Mucosa of stomach (tissue), 1 donor: ENCODE measurements at regions not wholly inside any gene's neighbourhood (a gene's known extent, or its start where the extent isn't known, plus 50 kb on each side); places are given as distances from the start of the nearest gene placed in this dataset.

Experiments used
- H3K27me3 ChIP-seq: one replicate; pipeline ENCODE4 v1.7.0; 2013; ENCODE audit warnings: mild to moderate bottlenecking, low read length; ENCODE audit not compliant: control insufficient read depth, insufficient read depth
- H3K36me3 ChIP-seq: one replicate; pipeline ENCODE4 v1.7.0; 2013; ENCODE audit warnings: low read length; ENCODE audit not compliant: control insufficient read depth, insufficient read depth
- H3K4me1 ChIP-seq: one replicate; pipeline ENCODE4 v1.7.0; 2013; ENCODE audit warnings: mild to moderate bottlenecking, low read length; ENCODE audit not compliant: control insufficient read depth, insufficient read depth
- H3K4me3 ChIP-seq: one replicate; pipeline ENCODE4 v1.7.0; 2013; ENCODE audit warnings: low read length
- H3K9ac ChIP-seq: one replicate; pipeline ENCODE4 v1.7.0; 2013; ENCODE audit warnings: mild to moderate bottlenecking, low read length, moderate library complexity
- H3K9me3 ChIP-seq: one replicate; pipeline ENCODE4 v1.7.0; 2013; ENCODE audit warnings: mild to moderate bottlenecking, low read length, moderate library complexity; ENCODE audit not compliant: control insufficient read depth
- donor health status: Pancreatic carcinoma.

DNA sequence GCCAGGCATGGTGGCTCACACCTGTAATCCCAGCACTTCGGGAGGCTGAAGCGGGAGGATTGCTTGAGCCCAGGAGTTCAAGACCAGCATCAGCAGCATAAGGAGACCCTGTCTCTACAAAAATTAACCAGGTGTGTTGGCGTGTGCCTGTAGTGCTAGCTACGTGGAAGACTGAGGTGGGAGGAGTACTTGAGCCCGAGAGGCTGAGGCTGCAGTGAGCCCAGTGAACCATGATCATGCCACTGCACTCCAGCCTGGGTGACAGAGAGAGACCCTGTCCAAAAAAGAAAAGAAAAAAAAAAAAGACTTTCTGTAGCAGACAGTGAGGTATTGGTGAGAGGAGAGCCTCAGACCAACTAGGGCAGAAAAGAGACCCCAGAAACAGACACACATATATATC is 263.8 kb downstream of the XXYLT1 start:
- Histone ChIP-seq H3K36me3 (no peaks in the 10 kb centered on the region), H3K4me1 (peaks cover 5% of the 10 kb centered on the region), H3K9ac (no peak overlapping the region), H3K27me3 (no peaks in the 10 kb centered on the region), H3K4me3 (no peak overlapping the region), H3K9me3 (no peaks in the 10 kb centered on the region)

DNA sequence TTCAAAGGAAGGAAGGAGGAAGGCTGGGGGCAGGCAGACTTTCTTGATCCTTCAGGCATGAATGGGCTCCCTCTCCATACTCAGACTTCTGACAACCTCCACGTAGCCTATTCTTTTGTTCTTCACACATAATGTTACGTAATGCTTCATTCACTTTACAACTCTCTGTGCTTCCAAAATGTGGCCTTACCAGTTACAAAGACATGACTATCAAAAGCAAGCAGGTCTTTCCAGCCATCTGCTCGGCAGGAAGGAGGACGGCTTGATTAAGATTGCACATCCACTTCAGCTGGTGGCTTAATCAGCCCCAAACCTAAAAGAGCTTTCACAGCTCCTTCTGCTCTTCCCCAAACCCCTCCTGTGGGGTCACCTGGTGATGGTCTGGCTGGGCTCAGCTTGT is 263.2 kb downstream of the XXYLT1 start:
- no peaks in the 10 kb centered on the region for H3K36me3 ChIP-seq
- H3K4me1 ChIP-seq = no peaks in the 10 kb centered on the region
- H3K4me3 ChIP-seq = no peak overlapping the region
- no peaks in the 10 kb centered on the region for H3K27me3 ChIP-seq
- H3K9me3 ChIP-seq = no peaks in the 10 kb centered on the region
- no peak overlapping the region for H3K9ac ChIP-seq

DNA sequence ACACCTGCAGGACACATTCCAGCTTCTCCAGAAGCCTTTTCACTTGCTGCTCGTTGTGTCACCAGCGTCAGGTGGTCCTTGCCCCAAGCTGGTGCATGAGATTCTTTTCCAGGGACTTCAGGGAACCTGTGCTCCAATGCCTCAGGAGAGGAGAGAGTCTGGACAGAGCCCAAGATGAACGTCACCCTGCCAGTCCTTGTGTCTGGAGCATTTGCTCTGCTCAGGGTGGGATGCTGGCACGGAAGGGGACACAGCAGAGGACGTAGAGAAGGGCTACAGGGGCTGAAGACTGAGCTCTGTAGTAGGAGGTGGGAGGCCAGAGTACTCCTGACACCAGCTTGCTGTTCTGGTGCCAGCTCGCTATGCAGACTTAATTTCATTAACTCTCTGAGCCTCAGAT is 262.1 kb downstream of the XXYLT1 start:
- no peaks in the 10 kb centered on the region for H3K4me1 ChIP-seq
- H3K36me3 ChIP-seq = no peaks in the 10 kb centered on the region
- no peaks in the 10 kb centered on the region for H3K27me3 ChIP-seq
- no peak overlapping the region for H3K9ac ChIP-seq
- H3K4me3 ChIP-seq = no peak overlapping the region
- no peaks in the 10 kb centered on the region for H3K9me3 ChIP-seq

DNA sequence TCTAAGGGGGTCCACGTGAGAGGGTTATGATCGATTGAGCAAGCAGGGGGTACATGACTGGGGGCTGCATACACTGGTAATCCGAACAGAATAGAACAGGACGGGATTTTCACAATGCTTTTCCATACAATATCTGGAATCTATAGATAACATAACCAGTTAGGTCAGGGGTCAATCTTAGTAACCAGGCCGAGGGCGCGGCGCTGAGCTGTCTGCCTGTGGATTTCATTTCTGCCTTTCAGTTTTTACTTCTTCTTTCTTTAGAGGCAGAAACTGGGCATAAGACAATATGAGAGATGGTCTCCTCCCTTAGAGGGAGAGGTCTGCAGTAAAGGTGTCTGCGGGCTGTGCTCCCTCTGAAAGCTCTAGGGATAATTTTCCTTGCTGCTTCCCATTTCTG is 261.3 kb downstream of the XXYLT1 start:
- no peaks in the 10 kb centered on the region for H3K27me3 ChIP-seq
- no peaks in the 10 kb centered on the region for H3K9me3 ChIP-seq
- H3K4me1 ChIP-seq = peaks cover under 1% of the 10 kb centered on the region
- H3K36me3 ChIP-seq = no peaks in the 10 kb centered on the region
- H3K9ac ChIP-seq = no peak overlapping the region
- no peak overlapping the region for H3K4me3 ChIP-seq

DNA sequence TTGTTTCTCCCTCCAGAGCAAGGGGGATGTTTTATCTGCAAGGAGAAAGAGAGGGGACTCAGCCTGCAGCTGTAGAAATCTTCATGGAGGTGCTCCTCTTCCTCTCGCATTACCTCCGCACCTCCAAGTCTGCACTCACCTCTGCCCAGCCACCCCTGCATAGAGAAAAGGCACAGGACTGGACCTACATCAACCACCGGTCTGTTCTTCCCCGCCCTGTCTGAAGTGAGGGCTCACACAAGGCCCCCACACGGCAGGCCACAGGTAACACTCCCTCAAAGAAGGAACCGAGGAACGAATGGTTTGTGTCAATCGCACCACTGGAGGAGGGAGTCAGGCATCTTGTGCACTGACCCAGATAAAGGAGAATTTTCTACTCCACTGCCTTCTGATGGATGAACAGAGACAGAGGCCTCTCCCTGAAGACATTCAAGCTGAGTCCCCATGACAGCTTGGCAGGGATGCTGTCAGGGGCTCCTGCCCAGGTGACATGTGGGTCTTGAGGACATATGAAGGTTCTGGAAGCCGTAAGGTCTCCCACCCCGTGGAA is 260.3 kb downstream of the XXYLT1 start:
- Histone ChIP-seq H3K27me3 (no peaks in the 10 kb centered on the region), H3K4me1 (peaks cover 6% of the 10 kb centered on the region), H3K9me3 (no peaks in the 10 kb centered on the region), H3K9ac (no peak overlapping the region), H3K36me3 (no peaks in the 10 kb centered on the region), H3K4me3 (no peak overlapping the region)

DNA sequence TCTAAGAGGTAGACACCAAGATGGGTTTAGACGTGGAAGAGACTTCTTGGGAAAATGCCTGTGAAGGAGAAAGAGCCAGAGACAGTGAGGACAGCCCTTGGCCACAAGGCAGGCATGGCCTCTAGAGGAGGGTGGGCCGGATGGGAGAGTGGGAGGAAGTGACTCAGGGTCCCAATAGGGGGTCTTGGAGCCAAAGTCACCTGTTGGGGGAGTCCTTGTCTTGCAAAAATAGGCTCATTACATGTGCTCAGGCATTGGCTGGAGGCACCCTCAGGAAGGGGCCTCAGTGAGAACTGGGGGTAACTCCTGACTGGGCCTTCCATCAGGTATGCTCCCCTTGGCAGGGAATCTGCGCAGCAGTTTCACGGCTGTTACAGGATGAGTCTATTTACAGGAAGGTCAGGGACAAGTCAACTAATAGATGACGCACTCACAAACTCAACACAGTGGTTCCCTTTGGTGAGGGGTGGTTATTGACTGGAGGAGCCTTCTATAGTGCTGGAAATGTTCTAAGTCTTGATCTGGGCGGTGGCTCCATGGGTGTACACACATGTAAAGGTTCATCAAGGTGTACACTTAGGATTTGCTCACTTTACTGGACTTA is 259.6 kb downstream of the XXYLT1 start:
- no peaks in the 10 kb centered on the region for H3K9me3 ChIP-seq
- no peak overlapping the region for H3K4me3 ChIP-seq
- peaks cover 6% of the 10 kb centered on the region for H3K4me1 ChIP-seq
- H3K36me3 ChIP-seq = no peaks in the 10 kb centered on the region
- no peak overlapping the region for H3K9ac ChIP-seq
- H3K27me3 ChIP-seq = no peaks in the 10 kb centered on the region

DNA sequence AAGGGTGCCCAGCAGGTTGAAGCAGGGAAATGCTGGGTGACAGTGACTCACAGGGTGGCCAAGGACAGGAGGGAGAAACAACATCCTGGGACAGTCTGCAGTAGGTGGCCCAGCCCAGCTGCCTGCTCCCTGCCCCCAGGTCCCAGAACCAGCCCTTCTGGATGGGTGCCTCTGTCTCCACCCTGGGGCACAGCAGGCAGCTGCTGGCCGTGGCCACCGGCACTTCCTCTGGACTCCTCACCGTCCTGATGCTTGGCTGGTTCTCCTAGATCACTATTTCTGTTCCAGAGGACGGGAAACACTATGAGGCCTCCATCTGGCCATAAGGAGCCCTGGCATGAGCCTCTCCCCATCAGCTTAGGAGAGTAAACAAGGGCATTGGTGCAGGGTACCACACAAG is 258.9 kb downstream of the XXYLT1 start:
- H3K9me3 ChIP-seq = no peaks in the 10 kb centered on the region
- no peak overlapping the region for H3K4me3 ChIP-seq
- no peaks in the 10 kb centered on the region for H3K27me3 ChIP-seq
- H3K36me3 ChIP-seq = no peaks in the 10 kb centered on the region
- peaks cover 6% of the 10 kb centered on the region for H3K4me1 ChIP-seq
- H3K9ac ChIP-seq = no peak overlapping the region

DNA sequence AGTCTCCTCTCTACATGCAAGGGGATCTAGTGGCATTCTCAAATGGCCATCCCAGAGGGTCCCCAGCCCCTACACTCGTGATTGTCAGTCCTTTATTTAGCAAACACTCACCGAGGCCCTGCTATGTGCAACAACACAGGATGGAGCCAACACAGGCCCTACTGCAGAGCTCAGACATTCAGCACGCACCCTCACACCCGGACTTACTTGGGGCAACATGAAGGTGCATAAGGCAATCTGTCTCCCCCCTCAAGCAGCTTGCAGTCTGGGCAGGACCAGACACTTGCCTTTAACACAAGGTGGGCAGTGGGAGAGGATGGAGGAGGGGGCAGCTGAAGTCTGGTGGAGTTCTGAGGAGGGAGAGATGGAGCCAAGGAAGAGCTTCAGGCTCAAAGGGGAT is 258.4 kb downstream of the XXYLT1 start:
- Histone ChIP-seq H3K4me1 (peaks cover 11% of the 10 kb centered on the region), H3K4me3 (no peak overlapping the region), H3K36me3 (no peaks in the 10 kb centered on the region), H3K9me3 (no peaks in the 10 kb centered on the region), H3K9ac (no peak overlapping the region), H3K27me3 (no peaks in the 10 kb centered on the region)

DNA sequence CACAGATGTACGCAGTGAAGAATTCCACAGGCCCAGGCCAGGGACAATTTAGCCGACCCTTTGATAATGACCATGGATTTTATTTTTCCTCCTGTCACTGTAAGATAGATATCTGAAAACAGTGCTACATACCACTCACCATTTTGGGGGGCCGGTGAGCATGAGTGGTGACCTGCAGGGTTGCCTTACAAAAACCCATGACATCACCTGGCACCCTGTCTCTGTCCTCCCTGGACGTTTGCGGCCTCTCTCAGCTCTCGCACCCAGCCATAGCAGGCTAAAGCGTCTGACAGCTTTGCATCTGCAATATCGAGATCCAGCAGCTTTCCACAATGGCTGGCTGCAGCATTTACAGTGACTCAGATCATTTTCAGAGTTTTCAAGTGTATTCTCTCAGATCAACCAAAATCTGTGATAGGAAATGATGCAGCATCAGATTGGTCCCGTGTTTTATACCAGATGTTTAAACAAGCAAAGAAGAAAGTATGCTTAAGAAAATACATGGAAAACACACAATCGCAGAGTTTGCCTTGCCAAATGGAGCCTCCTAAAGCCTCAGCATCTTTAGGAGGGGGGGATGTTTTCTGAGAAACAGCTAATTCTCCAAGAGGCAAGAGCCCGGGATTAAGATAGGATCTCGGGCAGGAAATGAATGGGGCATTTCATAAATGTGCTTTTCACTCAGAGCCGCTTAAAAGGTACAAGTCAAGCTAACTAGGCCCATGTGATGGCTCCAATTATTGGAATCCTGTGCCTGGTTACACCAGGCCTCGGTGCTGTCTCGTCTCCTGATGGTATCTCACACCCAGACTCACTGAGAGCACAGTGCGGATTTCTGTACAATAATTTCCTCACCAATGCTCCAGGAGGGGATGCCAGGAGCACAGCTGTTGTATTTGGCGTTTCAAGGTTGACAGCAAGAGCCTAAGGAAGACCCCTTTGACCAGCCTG is 257.3 kb downstream of the XXYLT1 start:
- no peak overlapping the region for H3K9ac ChIP-seq
- peaks cover 12% of the 10 kb centered on the region for H3K4me1 ChIP-seq
- H3K9me3 ChIP-seq = no peaks in the 10 kb centered on the region
- no peaks in the 10 kb centered on the region for H3K27me3 ChIP-seq
- H3K4me3 ChIP-seq = no peak overlapping the region
- H3K36me3 ChIP-seq = no peaks in the 10 kb centered on the region

DNA sequence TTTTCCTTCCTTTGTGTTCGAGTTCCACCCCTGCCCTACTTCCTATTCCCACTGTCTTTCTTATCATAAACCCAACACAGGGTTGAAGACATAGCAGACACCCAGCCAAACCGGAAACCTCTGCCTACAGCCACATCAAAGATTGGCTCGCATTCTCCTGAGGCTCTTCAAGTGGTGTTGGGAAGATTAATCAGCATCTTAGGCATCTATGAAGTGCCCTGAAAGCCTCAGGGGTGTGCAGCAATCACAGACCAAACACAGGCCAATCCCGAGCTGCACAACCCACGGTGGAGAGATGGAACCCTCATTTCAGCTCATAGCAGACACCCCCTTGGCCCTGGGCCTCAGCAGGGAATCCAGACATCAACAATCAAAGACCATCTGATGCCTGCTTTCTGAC is 255.9 kb downstream of the XXYLT1 start:
- Histone ChIP-seq H3K4me3 (no peak overlapping the region), H3K4me1 (peaks cover 12% of the 10 kb centered on the region), H3K9me3 (no peaks in the 10 kb centered on the region), H3K9ac (no peak overlapping the region), H3K36me3 (no peaks in the 10 kb centered on the region), H3K27me3 (no peaks in the 10 kb centered on the region)

DNA sequence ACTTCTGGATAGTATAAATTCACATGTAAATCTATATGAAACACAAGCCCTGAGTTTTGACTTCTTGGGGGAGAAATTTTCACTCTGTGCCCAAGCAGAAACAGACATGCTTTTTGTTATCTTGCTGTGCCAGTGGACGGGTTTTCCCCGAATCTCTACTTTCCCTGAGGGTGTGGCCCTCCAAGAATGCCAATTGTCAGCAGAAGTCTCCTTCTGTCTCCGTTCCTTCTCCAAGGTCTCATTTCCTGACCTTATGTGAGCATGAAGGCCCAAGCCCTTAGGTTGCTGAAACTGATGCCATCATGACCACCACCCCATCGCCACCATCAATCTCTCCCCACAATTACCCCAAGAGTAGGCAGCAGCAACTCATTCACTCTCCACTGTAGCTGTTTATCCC is 253.8 kb downstream of the XXYLT1 start:
- Histone ChIP-seq H3K9ac (no peak overlapping the region), H3K9me3 (no peaks in the 10 kb centered on the region), H3K27me3 (no peaks in the 10 kb centered on the region), H3K4me3 (no peak overlapping the region), H3K36me3 (no peaks in the 10 kb centered on the region), H3K4me1 (peaks cover 12% of the 10 kb centered on the region)
